NT2/D1 (cell line): ENCODE measurements at regions not wholly inside any gene's neighbourhood (a gene's known extent, or its start where the extent isn't known, plus 50 kb on each side); places are given as distances from the start of the nearest gene placed in this dataset.

Source experiments
- DNase-seq: peaks from one replicate; pipeline ENCODE4 v3.0.0-alpha.2; 2011; ENCODE audit warnings: low read depth, low spot score
- H3K27me3 ChIP-seq: 2 replicates; pipeline ENCODE4 v1.6.0; 2011; ENCODE audit warnings: mild to moderate bottlenecking; ENCODE audit not compliant: insufficient read length, insufficient read depth
- H3K36me3 ChIP-seq: 2 replicates; pipeline ENCODE4 v1.6.1; 2011; ENCODE audit warnings: mild to moderate bottlenecking, low read length, mixed read lengths; ENCODE audit not compliant: insufficient read depth, insufficient read length
- H3K4me1 ChIP-seq: 2 replicates; pipeline ENCODE4 v1.5.1; 2011; ENCODE audit not compliant: insufficient read depth, insufficient read length
- H3K4me3 ChIP-seq: 2 replicates; pipeline ENCODE4 v1.5.1; 2011; ENCODE audit warnings: low read depth; ENCODE audit not compliant: insufficient read length
- H3K9ac ChIP-seq: 2 replicates; pipeline ENCODE4 v1.6.0; 2011; ENCODE audit warnings: low read depth; ENCODE audit not compliant: insufficient read length
- H3K9me3 ChIP-seq: 2 replicates; pipeline ENCODE4 v1.5.1; 2011; ENCODE audit warnings: mild to moderate bottlenecking, low read length; ENCODE audit not compliant: insufficient read depth
- SUZ12 ChIP-seq: IDR thresholded peaks from 2 replicates; pipeline ENCODE4 v1.6.1; 2011; ENCODE audit not compliant: insufficient read length, insufficient read depth; ENCODE audit errors: extremely low read depth
- YY1 ChIP-seq: IDR thresholded peaks from 2 replicates; pipeline ENCODE4 v1.6.1; 2011; ENCODE audit not compliant: insufficient read length, insufficient read depth
- ZNF274 ChIP-seq: IDR thresholded peaks from 2 replicates; pipeline ENCODE4 v1.6.1; 2011; ENCODE audit warnings: mild to moderate bottlenecking, low read depth, low read length

- Histone ChIP-seq H3K36me3 (no peaks in the 10 kb centered on the region), H3K27me3 (peaks cover 11% of the 10 kb centered on the region), H3K4me1 (no peaks in the 10 kb centered on the region), H3K9ac (no peak overlapping the region), H3K4me3 (peak overlapping the region; percentile 18), H3K9me3 (no peaks in the 10 kb centered on the region)
- TF ChIP-seq SUZ12, result no peak
- no peak for TF ChIP-seq YY1
- no peak for TF ChIP-seq ZNF274
- no peak for DNase-seq
Observed at GRCh38 chrX:137430301-137430700, 135.6 kb upstream of the ZIC3 start.

DNA sequence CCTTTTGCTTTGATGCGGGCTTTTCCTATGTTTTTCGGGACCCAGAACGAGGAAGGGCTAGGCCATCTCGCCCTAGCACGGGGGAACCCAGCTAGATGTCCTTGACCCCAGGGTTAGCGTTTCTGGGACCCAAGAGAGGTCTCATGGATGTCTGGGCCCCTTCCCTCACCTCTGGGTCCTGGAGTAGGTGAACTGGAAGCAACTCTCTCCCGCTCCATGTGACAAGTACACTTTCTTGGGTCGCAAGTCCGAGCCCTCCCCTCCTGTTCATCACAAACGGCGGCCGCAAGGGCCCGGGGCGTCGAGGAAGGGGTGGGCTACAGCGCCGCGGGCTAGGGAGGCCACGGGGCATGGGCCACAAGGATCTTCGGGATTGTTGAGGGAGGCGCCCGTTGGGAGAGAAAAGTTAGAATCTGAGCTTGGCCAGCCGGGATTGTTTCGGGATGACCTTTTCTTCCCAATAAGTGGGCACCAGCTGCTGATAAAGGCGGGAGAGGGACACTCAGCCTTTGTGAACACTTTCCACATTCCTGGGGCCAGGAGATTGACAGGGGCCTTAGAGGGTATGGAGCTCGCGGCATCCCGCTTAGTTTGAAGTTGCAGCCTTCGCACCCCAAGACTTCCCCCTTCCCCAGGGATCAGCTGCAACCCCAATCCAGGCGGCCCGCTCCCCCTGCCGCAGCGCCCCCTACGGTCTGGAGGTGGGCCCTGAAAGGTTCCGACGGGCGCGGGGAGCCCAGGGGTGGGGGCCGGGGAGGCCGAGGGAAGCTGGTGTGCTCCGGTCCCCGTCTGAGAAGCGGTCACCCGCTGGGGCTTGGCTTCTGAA, 136.9 kb upstream of the ZIC3 start:
- Histone ChIP-seq H3K4me1 (no peaks in the 10 kb centered on the region), H3K9me3 (no peaks in the 10 kb centered on the region), H3K27me3 (peaks cover 11% of the 10 kb centered on the region), H3K36me3 (no peaks in the 10 kb centered on the region), H3K4me3 (peak overlapping the region; percentile 21), H3K9ac (peak overlapping the region; percentile 32)
- no peak for TF ChIP-seq SUZ12
- no peak for TF ChIP-seq ZNF274
- TF ChIP-seq YY1, result no peak
- no peak for DNase-seq

DNA sequence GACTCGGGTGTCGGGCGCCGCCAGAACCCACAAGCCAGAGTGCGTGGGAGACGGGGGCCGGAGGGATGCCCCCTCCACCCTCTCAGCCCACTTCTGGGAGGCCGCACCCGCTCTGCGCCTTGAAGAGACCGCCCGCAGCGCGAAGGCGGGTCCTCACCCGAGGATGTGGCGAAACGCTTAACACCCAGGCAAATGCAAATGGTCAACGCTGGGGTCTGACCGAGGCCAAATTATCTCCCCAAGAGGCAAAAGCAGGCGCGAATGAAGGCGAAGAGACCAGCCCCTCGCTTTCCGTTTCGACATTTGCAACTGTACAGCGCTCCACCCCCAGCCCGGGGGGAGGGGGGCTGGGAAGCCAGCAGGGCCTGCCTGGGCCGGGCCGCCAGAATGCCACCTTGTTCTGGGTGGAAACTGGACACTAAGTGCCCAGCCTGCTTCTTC, 137.7 kb upstream of the ZIC3 start:
- H3K27me3 ChIP-seq, result peaks cover 11% of the 10 kb centered on the region
- no peak overlapping the region for H3K9ac ChIP-seq
- peak overlapping the region; percentile 21 for H3K4me3 ChIP-seq

GRCh38 chrX:137427816-137428215, 138.1 kb upstream of the ZIC3 start:
- Histone ChIP-seq H3K9me3 (no peaks in the 10 kb centered on the region), H3K4me1 (no peaks in the 10 kb centered on the region), H3K4me3 (peak overlapping the region; percentile 18), H3K27me3 (peaks cover 11% of the 10 kb centered on the region), H3K9ac (no peak overlapping the region), H3K36me3 (no peaks in the 10 kb centered on the region)
- no peak for DNase-seq
- TF ChIP-seq ZNF274 (no peak), YY1 (no peak), SUZ12 (no peak)

More for the DNA sequence above, 137.7 kb upstream of the ZIC3 start:
- Histone ChIP-seq H3K4me1 (no peaks in the 10 kb centered on the region), H3K36me3 (no peaks in the 10 kb centered on the region), H3K9me3 (no peaks in the 10 kb centered on the region)
- DNase-seq, result no peak
- TF ChIP-seq YY1 (no peak), SUZ12 (no peak), ZNF274 (no peak)

DNA sequence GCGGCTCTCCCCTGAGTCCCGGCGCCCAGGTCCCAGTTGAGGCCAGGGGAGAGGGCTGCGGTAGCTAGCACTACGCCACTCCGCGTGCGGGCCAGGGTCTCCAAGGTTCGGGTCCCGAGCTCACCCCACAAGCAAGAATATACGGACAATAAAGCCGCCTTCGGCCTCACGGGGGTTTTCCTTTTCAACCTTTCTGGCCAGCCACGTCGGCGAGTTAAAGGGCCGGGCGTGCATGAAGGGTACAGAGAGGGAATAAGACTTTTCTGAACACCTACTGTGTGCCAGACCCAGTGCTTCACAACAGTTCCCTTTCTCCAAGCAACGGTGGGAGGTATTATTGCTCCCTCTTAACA, 138.5 kb upstream of the ZIC3 start:
- Histone ChIP-seq H3K4me1 (no peaks in the 10 kb centered on the region), H3K9ac (no peak overlapping the region), H3K4me3 (peak overlapping the region; percentile 18), H3K9me3 (no peaks in the 10 kb centered on the region), H3K36me3 (no peaks in the 10 kb centered on the region), H3K27me3 (peaks cover 11% of the 10 kb centered on the region)
- DNase-seq, result no peak
- TF ChIP-seq YY1 (no peak), SUZ12 (no peak), ZNF274 (no peak)

- DNase-seq, result no peak
- H3K9ac ChIP-seq, result no peak overlapping the region
- TF ChIP-seq ZNF274, result no peak
- peak overlapping the region; percentile 18 for H3K4me3 ChIP-seq
- H3K36me3 ChIP-seq, result no peaks in the 10 kb centered on the region
- H3K27me3 ChIP-seq, result peaks cover 11% of the 10 kb centered on the region
- H3K4me1 ChIP-seq, result no peaks in the 10 kb centered on the region
- H3K9me3 ChIP-seq, result no peaks in the 10 kb centered on the region
Observed at GRCh38 chrX:137426695-137427425, 139.1 kb upstream of the ZIC3 start.

- Histone ChIP-seq H3K4me1 (no peaks in the 10 kb centered on the region), H3K27me3 (peaks cover 11% of the 10 kb centered on the region), H3K9me3 (no peaks in the 10 kb centered on the region), H3K36me3 (no peaks in the 10 kb centered on the region), H3K4me3 (no peak overlapping the region), H3K9ac (no peak overlapping the region)
- TF ChIP-seq YY1 (no peak), ZNF274 (no peak)
- no peak for DNase-seq
Observed at GRCh38 chrX:137425986-137426385, 139.9 kb upstream of the ZIC3 start.
